Right cardiac atrium (tissue), 5 donors: ENCODE measurements at regions not wholly inside any gene's neighbourhood (a gene's known extent, or its start where the extent isn't known, plus 50 kb on each side); places are given as distances from the start of the nearest gene placed in this dataset.

Experiments used
- ATAC-seq, 2 donors: fragments of 200-7000 bp; cut with Tn5 transposase; one replicate each; pipeline versions ENCODE4 v1.8.0 to v1.9.1; 2020; ENCODE audit warnings: moderate library complexity in 2 of 2, mild to moderate bottlenecking in 1 of 2
- DNase-seq, 3 donors: peaks; one replicate each; pipeline ENCODE4 v3.0.0-alpha.2; 2020
- H3K27ac ChIP-seq: one replicate; pipeline ENCODE4 v1.5.1; 2013; ENCODE audit warnings: mild to moderate bottlenecking, low read length, control low read depth, moderate library complexity
- H3K27me3 ChIP-seq: one replicate; pipeline ENCODE4 v1.6.1; 2013; ENCODE audit not compliant: control insufficient read depth, insufficient read depth
- H3K4me1 ChIP-seq: one replicate; pipeline ENCODE4 v1.6.1; 2013; ENCODE audit warnings: low read length; ENCODE audit not compliant: control insufficient read depth, insufficient read depth
- H3K4me3 ChIP-seq: one replicate; pipeline ENCODE4 v1.5.1; 2013; ENCODE audit warnings: low read length, control low read depth
- H3K9me3 ChIP-seq: one replicate; pipeline ENCODE4 v1.6.1; 2013; ENCODE audit warnings: low read length; ENCODE audit not compliant: control insufficient read depth
- WGBS: extraction: QIAGEN DNeasy Blood & Tissue Kit; methylation state at CpG from one replicate; pipeline ENCODE4 v1.1.7; 2013; 5-methylcytosine and 5-hydroxymethylcytosine counted together
- intact Hi-C, 4 donors: fragments of 100-400 bp; cut with DNase I; formaldehyde crosslinking; loops; one replicate each; pipeline versions ENCODE4 v1.11.0 to v1.14.0; 2022 to 2023
- donor health status: healthy with polysubstance abuse.
- donor health status: DM: no; HTN: yes; CAD: no.
- donor health status: DM: no; HTN: no; CAD: no.
- donor health status: DM: no; HTN: yes; CAD: no; lungs with severe emphysema.
- donor health status: DM: yes; HTN: yes; CAD: no.

DNA sequence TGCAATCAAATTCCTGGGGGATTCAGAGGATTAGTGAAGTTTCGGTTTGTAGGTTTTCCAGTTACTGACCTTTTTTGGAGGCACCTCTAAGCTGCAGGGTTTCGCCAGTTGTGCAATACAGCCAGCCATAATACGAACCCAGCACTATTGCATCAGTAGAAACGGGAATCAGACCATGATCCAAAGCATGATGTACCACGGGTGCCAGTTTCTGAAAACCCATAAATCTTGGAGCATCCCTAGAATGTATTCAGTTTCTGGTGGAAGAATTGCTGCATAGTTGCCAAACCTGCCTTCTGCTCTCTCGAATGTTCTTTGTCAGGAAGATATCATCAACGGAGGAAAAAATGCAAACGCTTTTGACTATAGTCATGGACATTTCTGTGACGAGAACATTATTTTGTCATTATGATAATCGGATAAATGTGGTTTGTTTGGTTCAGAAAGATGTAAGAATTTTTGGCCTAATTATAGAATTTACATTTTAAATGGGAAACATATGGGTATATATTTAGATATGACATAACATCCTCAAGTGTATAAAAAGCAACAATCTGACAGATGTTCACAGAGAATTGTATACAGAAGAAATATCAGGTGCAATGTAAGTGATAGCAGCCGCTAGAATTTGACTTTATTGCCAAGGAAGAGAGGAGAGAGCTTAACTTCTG is 186.2 kb upstream of the PRKCQ start:
- ATAC-seq (no peak), DNase-seq (no peak)
- intact Hi-C loops, result no loop called here
- H3K4me3 ChIP-seq, result no peak overlapping the region
- peaks cover 3% of the 10 kb centered on the region for H3K9me3 ChIP-seq
- no peaks in the 10 kb centered on the region for H3K4me1 ChIP-seq
- H3K27me3 ChIP-seq, result no peaks in the 10 kb centered on the region
- 48% methylated on average over 11 of the region's 11 CpGs for WGBS
- no peak overlapping the region for H3K27ac ChIP-seq

DNA sequence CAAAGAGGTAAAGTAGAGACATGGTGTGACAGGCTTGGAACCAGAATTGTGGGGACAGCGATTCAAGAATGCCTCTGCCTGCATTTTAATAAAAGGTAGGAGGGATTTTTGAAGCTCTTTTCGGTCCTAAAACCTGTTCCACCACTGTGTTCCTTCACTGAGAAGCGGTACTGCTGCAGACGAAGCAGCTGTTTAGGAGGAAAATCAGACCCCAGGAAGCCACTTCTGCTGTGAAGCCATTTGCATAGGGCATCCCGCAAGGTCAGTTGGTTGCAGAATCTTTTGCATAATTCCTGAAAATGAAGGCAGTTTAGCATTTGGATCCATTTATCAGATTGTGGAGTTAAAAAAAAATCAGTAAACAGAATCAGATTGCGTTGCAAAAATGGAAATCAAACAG is 183.3 kb upstream of the PRKCQ start:
- Histone ChIP-seq H3K4me1 (no peaks in the 10 kb centered on the region), H3K27me3 (no peaks in the 10 kb centered on the region), H3K9me3 (no peaks in the 10 kb centered on the region), H3K27ac (no peak overlapping the region), H3K4me3 (no peak overlapping the region)
- DNase-seq, result no peak
- intact Hi-C loops, result no loop called here
- no peak for ATAC-seq
- WGBS, result 51% methylated on average over 6 of the region's 6 CpGs

DNA sequence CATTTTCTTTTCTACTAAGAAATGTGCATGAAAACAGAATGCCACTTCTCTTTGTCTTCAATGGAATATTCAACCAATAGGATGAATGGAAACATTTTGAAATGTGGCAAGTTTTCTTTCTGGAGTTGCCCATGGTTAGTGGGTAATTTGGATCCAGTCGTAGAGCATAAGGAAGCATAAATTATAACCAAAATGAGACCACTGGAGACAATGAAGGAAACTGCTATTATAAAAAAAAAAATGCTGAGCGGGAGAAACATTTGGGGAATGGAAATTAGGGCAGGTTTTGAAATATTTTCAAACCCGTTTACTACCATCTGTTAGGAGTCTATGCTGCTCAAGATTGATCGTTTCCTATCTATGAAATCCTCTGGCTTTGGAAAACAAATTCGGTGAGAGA is 182.9 kb upstream of the PRKCQ start:
- H3K27ac ChIP-seq, result no peak overlapping the region
- no peak for ATAC-seq

DNA sequence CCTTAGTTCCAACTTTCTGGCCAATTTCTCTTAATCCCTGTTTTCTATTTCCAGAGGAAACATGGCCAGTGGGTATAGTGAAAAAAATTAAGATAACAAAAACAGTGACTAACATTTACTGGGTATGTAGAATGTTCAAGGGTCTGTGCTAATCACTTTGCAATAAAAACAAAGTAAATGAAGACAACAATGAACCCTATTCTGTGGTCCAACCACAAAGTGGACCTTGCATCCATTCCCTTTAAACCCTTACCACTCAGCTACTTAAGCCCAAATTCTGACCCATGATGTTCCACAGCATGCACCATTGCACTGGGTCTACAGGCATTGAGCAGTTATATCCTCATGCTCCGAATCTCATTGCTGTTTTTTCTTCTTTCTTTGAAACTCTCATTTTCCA is 179.9 kb upstream of the PRKCQ start:
- ATAC-seq, result no peak
- intact Hi-C loops, result no loop called here
- 87% methylated on average over 1 of the region's 1 CpG for WGBS
- Histone ChIP-seq H3K27ac (no peak overlapping the region), H3K4me3 (no peak overlapping the region), H3K4me1 (no peaks in the 10 kb centered on the region), H3K9me3 (no peaks in the 10 kb centered on the region), H3K27me3 (no peaks in the 10 kb centered on the region)
- no peak for DNase-seq

More for the DNA sequence above, 182.9 kb upstream of the PRKCQ start:
- Histone ChIP-seq H3K9me3 (no peaks in the 10 kb centered on the region), H3K4me3 (no peak overlapping the region), H3K27me3 (no peaks in the 10 kb centered on the region), H3K4me1 (no peaks in the 10 kb centered on the region)
- WGBS, result 53% methylated on average over 5 of the region's 5 CpGs
- intact Hi-C loops, result no loop called here
- DNase-seq, result no peak

DNA sequence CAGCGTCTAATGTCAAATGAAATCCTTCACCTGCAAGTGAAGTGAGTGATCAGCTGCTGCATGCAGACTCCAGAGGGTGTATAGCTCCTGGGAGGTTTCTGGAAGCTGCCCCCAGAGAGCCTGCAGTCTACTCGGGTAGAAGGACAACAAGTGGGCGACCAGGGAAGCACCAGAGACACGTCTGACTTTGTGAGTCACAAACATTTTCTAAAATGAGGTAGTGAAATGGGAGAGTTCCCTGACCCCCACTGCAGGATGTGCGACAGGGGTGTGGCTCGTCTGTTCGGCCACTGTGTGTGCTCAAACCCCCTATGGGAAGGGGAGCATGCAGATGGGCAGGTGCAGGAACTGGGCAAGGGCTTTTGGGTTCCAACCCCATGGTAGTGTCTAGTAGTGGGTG is 177.1 kb upstream of the PRKCQ start:
- DNase-seq, result no peak
- 65% methylated on average over 7 of the region's 7 CpGs for WGBS
- intact Hi-C loops, result no loop called here
- no peaks in the 10 kb centered on the region for H3K27me3 ChIP-seq
- H3K27ac ChIP-seq, result no peak overlapping the region
- H3K4me3 ChIP-seq, result no peak overlapping the region
- no peaks in the 10 kb centered on the region for H3K4me1 ChIP-seq
- H3K9me3 ChIP-seq, result no peaks in the 10 kb centered on the region
- ATAC-seq, result no peak

DNA sequence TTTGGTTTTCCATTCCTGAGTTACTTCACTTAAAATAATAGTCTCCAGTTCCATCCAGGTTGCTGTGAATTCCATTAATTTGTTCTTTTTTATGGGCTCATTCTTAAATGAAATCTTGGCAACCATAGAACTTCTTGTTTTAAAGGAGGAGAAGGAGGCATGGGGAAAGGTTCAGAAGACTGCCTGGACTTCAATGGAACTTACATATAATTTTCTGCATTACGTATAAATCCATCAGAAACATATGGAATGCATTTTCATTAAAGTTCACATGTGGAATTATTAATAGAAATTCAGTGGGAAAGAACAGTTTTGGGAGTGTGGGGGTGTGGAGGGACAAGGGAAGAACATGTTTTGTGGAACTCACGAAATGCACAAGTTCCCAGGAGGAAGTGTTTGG is 176.6 kb upstream of the PRKCQ start:
- Histone ChIP-seq H3K4me1 (no peaks in the 10 kb centered on the region), H3K27ac (no peak overlapping the region), H3K4me3 (no peak overlapping the region), H3K27me3 (no peaks in the 10 kb centered on the region), H3K9me3 (no peaks in the 10 kb centered on the region)
- 69% methylated on average over 2 of the region's 2 CpGs for WGBS
- ATAC-seq (no peak), DNase-seq (no peak)
- intact Hi-C loops, result no loop called here

DNA sequence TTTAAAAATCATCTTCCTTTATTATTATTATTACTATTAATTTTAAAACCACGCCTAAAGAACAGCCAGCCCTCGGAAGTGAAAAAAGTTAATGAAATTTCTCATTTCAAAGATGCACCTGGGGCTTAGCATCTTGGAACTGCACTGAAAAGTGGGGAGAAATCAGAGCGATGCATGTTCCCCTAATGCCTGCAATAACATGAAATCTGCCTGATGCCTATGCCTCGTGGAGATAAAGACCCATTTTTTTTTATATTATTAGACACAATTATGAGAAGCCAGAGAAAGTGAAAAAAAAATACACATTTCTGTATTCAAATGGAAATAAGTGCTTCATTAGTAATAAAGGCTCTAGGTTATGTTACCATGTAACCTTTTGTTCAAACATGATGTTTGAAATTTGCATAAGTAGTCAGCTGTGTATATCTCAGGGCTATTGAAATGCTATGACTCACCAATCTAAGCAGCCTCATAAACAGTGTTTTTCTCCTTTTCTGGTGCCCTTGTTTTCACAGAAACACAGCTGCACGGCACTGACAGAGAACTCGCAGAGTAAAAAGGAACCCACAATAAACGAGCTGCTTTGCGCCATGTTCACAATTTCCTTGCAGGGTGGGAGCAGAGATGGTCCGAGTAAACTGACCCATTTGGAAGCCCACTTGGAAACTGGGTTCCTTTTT is 175.8 kb upstream of the PRKCQ start:
- H3K27me3 ChIP-seq, result no peaks in the 10 kb centered on the region
- H3K9me3 ChIP-seq, result no peaks in the 10 kb centered on the region
- H3K4me3 ChIP-seq, result no peak overlapping the region
- 75% methylated on average over 9 of the region's 9 CpGs for WGBS
- no peak overlapping the region for H3K27ac ChIP-seq
- intact Hi-C loops, result no loop called here
- no peak for DNase-seq
- H3K4me1 ChIP-seq, result no peaks in the 10 kb centered on the region
- no peak for ATAC-seq

DNA sequence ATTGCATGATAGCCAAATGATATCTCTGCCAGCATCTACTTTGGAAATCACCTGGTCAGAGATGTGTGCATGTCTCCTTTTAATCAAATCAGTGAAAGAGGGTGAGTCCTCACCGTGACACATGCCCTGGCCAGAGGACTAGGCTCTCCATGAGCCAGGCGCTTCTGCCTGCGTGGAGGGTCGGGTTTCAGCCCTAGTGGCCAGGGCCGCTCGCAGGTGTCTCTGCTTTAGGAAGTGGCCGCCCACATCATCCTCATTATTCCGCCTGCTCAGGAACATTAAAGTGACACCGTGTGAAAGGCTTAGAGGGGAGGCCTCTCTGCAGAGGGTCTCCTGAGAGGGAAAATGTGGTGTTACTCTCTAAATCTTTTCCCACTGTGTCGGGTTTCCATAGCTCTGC is 173.6 kb upstream of the PRKCQ start:
- no peaks in the 10 kb centered on the region for H3K4me1 ChIP-seq
- 50% methylated on average over 10 of the region's 10 CpGs for WGBS
- no peak overlapping the region for H3K27ac ChIP-seq
- intact Hi-C loops, result no loop called here
- no peaks in the 10 kb centered on the region for H3K27me3 ChIP-seq
- DNase-seq (no peak), ATAC-seq (no peak)
- no peaks in the 10 kb centered on the region for H3K9me3 ChIP-seq
- H3K4me3 ChIP-seq, result no peak overlapping the region

DNA sequence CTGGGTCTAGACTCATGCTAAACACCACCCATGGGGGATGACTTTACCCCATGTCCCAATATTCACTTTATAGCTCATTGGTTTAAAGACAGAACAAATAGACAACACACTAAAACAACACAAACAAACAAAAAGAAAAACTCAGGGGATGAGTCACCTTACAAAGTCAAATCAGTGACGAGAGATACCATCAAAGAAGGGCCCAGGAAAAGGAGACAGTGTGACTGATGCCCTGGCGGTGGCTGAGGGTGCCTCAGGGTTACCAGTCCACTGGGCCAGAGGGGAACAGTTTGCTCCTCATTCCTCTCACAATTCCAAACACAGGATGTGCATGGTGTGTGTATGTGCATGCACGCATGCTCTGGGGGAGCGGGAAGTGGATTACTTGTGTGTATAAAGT is 171.3 kb upstream of the PRKCQ start:
- ATAC-seq, result no peak
- DNase-seq, result no peak

DNA sequence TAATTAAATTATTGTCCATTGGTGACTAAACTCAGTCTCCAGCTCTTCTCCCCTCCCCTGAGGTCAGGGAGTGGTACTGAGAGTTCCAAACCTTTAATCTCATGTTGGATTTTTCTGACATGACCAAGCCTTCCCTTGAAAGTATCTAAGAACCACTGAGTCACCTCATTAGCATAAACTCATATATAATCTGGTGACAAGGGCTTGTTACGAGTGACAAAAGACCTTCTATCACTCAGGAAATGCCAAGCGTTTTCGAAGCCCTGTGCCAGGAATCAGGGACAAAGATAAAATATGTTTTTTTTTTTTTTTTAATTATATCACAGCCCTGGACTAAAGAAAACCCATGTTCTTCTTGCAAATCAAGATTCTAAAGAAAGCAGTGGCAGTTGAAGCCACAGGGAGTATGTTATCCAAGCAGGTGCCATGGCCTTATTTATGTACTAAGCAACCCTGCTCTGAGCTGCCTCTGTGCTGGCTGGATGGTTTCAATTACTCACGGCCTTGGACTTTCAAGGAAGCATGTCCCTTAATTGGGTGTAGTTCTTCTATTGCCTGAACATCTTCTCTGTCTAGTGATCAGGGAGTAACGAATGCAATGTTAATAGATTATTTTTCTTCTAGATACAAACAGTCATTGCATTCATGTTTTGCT is 169.0 kb upstream of the PRKCQ start:
- no peak overlapping the region for H3K27ac ChIP-seq
- H3K27me3 ChIP-seq, result no peaks in the 10 kb centered on the region
- H3K4me3 ChIP-seq, result no peak overlapping the region
- ATAC-seq (no peak), DNase-seq (no peak)
- no peaks in the 10 kb centered on the region for H3K9me3 ChIP-seq
- intact Hi-C loops, result no loop called here
- H3K4me1 ChIP-seq, result no peaks in the 10 kb centered on the region
- 49% methylated on average over 5 of the region's 5 CpGs for WGBS

More for the DNA sequence above, 171.3 kb upstream of the PRKCQ start:
- intact Hi-C loops, result no loop called here
- no peak overlapping the region for H3K27ac ChIP-seq
- no peaks in the 10 kb centered on the region for H3K27me3 ChIP-seq
- no peaks in the 10 kb centered on the region for H3K9me3 ChIP-seq
- H3K4me3 ChIP-seq, result no peak overlapping the region
- WGBS, result 86% methylated on average over 4 of the region's 4 CpGs
- no peaks in the 10 kb centered on the region for H3K4me1 ChIP-seq

DNA sequence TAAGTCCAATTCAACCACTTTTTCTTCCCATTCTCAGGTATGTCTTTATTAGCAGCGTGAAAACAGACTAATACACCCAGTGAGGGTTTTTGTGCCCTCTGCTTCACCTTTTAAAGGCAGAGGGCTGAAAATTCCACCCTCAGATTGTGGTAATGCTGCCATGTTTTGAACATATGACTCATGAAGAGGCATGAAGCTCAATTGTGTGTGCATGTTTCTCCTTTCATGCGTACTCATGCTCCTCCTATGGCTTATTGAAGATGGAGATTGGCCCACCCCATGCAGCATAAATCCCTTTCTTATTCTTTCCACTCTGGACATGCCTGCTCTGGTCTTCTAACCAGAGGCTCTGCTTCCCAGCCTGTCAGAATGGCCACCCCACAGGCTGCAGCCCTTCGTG is 168.0 kb upstream of the PRKCQ start:
- no peaks in the 10 kb centered on the region for H3K4me1 ChIP-seq
- ATAC-seq (no peak), DNase-seq (no peak)
- 92% methylated on average over 3 of the region's 3 CpGs for WGBS
- H3K27me3 ChIP-seq, result no peaks in the 10 kb centered on the region
- H3K27ac ChIP-seq, result no peak overlapping the region
- no peak overlapping the region for H3K4me3 ChIP-seq
- H3K9me3 ChIP-seq, result no peaks in the 10 kb centered on the region
- intact Hi-C loops, result no loop called here
